ENCODE measurements at regions not wholly inside any gene's neighbourhood (a gene's known extent, or its start where the extent isn't known, plus 50 kb on each side); places are given as distances from the start of the nearest gene placed in this dataset.

GRCh38 chr2:176612036-176612435 lies 342.8 kb downstream of the MTX2 start:
- TF ChIP-seq CTCF (IDR thresholded peaks at IDR 0.05; ENCODE audit: extremely low read depth, low read depth, low read length): no peak
- no peak overlapping the region for H3K4me2 ChIP-seq (ENCODE audit: insufficient read depth, low read length)

GRCh38 chr2:176612736-176613135 lies 343.5 kb downstream of the MTX2 start:
- Histone ChIP-seq H3K36me3 (ENCODE audit: insufficient read depth, low read length) (no peaks in the 10 kb centered on the region), H3K27ac (ENCODE audit: low read depth, low read length) (no peak overlapping the region), H3K27me3 (ENCODE audit: insufficient read depth, low read length) (no peaks in the 10 kb centered on the region), H2AFZ (ENCODE audit: low read length) (no peak overlapping the region), H4K20me1 (ENCODE audit: insufficient read depth, low read length) (no peaks in the 10 kb centered on the region), H3K4me3 (ENCODE audit: insufficient read depth, low read length) (no peak overlapping the region), H3K4me2 (ENCODE audit: insufficient read depth, low read length) (peak overlapping the region; percentile 21), H3K4me1 (ENCODE audit: insufficient read depth, low read length) (peaks cover 18% of the 10 kb centered on the region), H3K79me2 (ENCODE audit: insufficient read depth, low read length) (no peaks in the 10 kb centered on the region), H3K9me3 (ENCODE audit: low read depth, low read length) (no peaks in the 10 kb centered on the region)
- TF ChIP-seq CTCF (IDR thresholded peaks at IDR 0.05; ENCODE audit: extremely low read depth, low read depth, low read length): no peak
- DNase-seq (ENCODE audit: insufficient read length, low spot score, missing footprints): peak; percentile 45

More at GRCh38 chr2:176612036-176612435, 342.8 kb downstream of the MTX2 start:
- no peak for DNase-seq (ENCODE audit: insufficient read length, low spot score, missing footprints)
- H3K4me1 ChIP-seq (ENCODE audit: insufficient read depth, low read length): peaks cover 18% of the 10 kb centered on the region
- H2AFZ ChIP-seq (ENCODE audit: low read length): no peak overlapping the region
- no peaks in the 10 kb centered on the region for H3K36me3 ChIP-seq (ENCODE audit: insufficient read depth, low read length)
- no peak overlapping the region for H3K27ac ChIP-seq (ENCODE audit: low read depth, low read length)
- H3K9me3 ChIP-seq (ENCODE audit: low read depth, low read length): no peaks in the 10 kb centered on the region
- no peaks in the 10 kb centered on the region for H3K79me2 ChIP-seq (ENCODE audit: insufficient read depth, low read length)
- no peaks in the 10 kb centered on the region for H3K27me3 ChIP-seq (ENCODE audit: insufficient read depth, low read length)
- no peak overlapping the region for H3K4me3 ChIP-seq (ENCODE audit: insufficient read depth, low read length)
- H4K20me1 ChIP-seq (ENCODE audit: insufficient read depth, low read length): no peaks in the 10 kb centered on the region

- DNase-seq (ENCODE audit: insufficient read length, low spot score, missing footprints): no peak
- Histone ChIP-seq H3K9me3 (ENCODE audit: low read depth, low read length) (no peaks in the 10 kb centered on the region), H2AFZ (ENCODE audit: low read length) (no peak overlapping the region), H4K20me1 (ENCODE audit: insufficient read depth, low read length) (no peaks in the 10 kb centered on the region), H3K4me2 (ENCODE audit: insufficient read depth, low read length) (no peak overlapping the region), H3K79me2 (ENCODE audit: insufficient read depth, low read length) (no peaks in the 10 kb centered on the region), H3K27me3 (ENCODE audit: insufficient read depth, low read length) (no peaks in the 10 kb centered on the region), H3K27ac (ENCODE audit: low read depth, low read length) (no peak overlapping the region), H3K36me3 (ENCODE audit: insufficient read depth, low read length) (no peaks in the 10 kb centered on the region), H3K4me1 (ENCODE audit: insufficient read depth, low read length) (peaks cover 18% of the 10 kb centered on the region), H3K4me3 (ENCODE audit: insufficient read depth, low read length) (no peak overlapping the region)
- no peak for TF ChIP-seq CTCF (IDR thresholded peaks at IDR 0.05; ENCODE audit: extremely low read depth, low read depth, low read length)
Observed at GRCh38 chr2:176613323-176613987, 344.2 kb downstream of the MTX2 start.

- Histone ChIP-seq H4K20me1 (ENCODE audit: insufficient read depth, low read length) (no peaks in the 10 kb centered on the region), H3K9me3 (ENCODE audit: low read depth, low read length) (no peaks in the 10 kb centered on the region), H3K4me2 (ENCODE audit: insufficient read depth, low read length) (no peak overlapping the region), H3K27ac (ENCODE audit: low read depth, low read length) (no peak overlapping the region), H2AFZ (ENCODE audit: low read length) (no peak overlapping the region), H3K4me3 (ENCODE audit: insufficient read depth, low read length) (no peak overlapping the region), H3K79me2 (ENCODE audit: insufficient read depth, low read length) (no peaks in the 10 kb centered on the region), H3K27me3 (ENCODE audit: insufficient read depth, low read length) (no peaks in the 10 kb centered on the region), H3K4me1 (ENCODE audit: insufficient read depth, low read length) (peaks cover 18% of the 10 kb centered on the region), H3K36me3 (ENCODE audit: insufficient read depth, low read length) (no peaks in the 10 kb centered on the region)
- TF ChIP-seq CTCF (IDR thresholded peaks at IDR 0.05; ENCODE audit: extremely low read depth, low read depth, low read length): no peak
- no peak for DNase-seq (ENCODE audit: insufficient read length, low spot score, missing footprints)
Observed at GRCh38 chr2:176614049-176614448, 344.8 kb downstream of the MTX2 start.
